ENCODE measurements at regions not wholly inside any gene's neighbourhood (a gene's known extent, or its start where the extent isn't known, plus 50 kb on each side); places are given as distances from the start of the nearest gene placed in this dataset.

DNA sequence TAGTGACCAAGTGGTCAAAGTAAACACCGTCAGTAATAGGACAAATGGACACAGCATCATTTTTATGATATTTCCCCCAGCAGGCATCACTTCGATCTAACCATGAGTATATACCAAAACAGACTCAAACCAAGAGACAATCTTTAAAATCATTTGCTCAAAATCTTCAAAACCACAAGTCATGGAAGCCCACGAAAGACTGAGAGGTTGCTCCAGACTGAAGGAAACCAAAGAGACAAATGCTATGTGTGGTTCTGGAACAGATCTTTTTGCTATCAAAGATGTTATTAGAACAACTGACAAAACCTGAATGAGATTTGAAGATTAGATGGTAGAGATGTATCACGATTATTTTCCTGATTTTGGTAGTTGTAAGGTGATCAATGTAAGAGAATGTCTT is 197.7 kb downstream of the TBXT start:
- Mint-ChIP-seq H3K36me3 (ENCODE audit: low read depth) (no peaks in the 10 kb centered on the region), H3K9me3 (no peaks in the 10 kb centered on the region), H3K27ac (no peak overlapping the region), H3K4me3 (no peak overlapping the region), H3K4me1 (no peaks in the 10 kb centered on the region), H3K27me3 (ENCODE audit: insufficient read depth, low read depth, poor library complexity) (no peaks in the 10 kb centered on the region)
- Histone ChIP-seq H3K27me3 (ENCODE audit: insufficient read depth) (no peaks in the 10 kb centered on the region), H3K36me3 (ENCODE audit: insufficient read depth) (no peaks in the 10 kb centered on the region), H3K4me2 (no peak overlapping the region), H3K9me2 (ENCODE audit: insufficient read depth) (no peaks in the 10 kb centered on the region), H3K79me2 (replicated peaks; ENCODE audit: insufficient read depth) (no peaks in the 10 kb centered on the region), H3K4me3 (no peak overlapping the region), H4K20me1 (replicated peaks; ENCODE audit: insufficient read depth) (no peaks in the 10 kb centered on the region), H2AFZ (no peak overlapping the region), H3K4me1 (ENCODE audit: insufficient read depth) (no peaks in the 10 kb centered on the region), H3F3A (replicated peaks; ENCODE audit: low read depth) (no peaks in the 10 kb centered on the region), H3K27ac (ENCODE audit: low read depth) (no peak overlapping the region)
- TF ChIP-seq NANOG (IDR thresholded peaks at IDR 0.05; ENCODE audit: borderline replicate concordance) (no peak), REST (IDR thresholded peaks at IDR 0.05; ENCODE audit: unreplicated experiment) (no peak), EZH2 (IDR thresholded peaks at IDR 0.05; ENCODE audit: low read depth, unreplicated experiment) (no peak), ZNF331 (CRISPR knock-in tag; IDR thresholded peaks at IDR 0.05; ENCODE audit: low read depth) (no peak)
- TF ChIP-seq, protein P1, sequence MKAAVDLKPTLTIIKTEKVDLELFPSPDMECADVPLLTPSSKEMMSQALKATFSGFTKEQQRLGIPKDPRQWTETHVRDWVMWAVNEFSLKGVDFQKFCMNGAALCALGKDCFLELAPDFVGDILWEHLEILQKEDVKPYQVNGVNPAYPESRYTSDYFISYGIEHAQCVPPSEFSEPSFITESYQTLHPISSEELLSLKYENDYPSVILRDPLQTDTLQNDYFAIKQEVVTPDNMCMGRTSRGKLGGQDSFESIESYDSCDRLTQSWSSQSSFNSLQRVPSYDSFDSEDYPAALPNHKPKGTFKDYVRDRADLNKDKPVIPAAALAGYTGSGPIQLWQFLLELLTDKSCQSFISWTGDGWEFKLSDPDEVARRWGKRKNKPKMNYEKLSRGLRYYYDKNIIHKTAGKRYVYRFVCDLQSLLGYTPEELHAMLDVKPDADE (IDR thresholded peaks at IDR 0.05), result no peak
- no peak for ATAC-seq
- DNase-seq (ENCODE audit: low spot score), result no peak

DNA sequence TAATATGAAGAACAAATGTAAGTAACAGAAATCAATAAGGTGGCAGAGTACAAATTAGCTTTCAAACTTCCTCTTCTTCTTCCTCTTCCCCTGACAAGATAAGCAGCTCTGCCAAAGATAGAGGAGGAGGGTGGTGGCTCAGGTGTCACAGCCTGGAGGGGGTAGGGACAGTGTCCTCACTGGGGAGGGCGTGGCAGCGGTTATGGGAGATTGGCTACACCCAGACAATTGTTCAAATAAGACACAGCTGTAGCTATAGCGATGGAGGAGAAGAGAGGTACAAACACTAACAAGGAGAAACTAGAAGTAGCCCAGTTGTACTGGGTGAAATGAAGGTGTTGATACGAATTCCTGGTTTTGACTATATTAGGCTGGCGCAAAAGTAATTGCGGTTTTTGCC is 198.5 kb downstream of the TBXT start:
- Histone ChIP-seq H3K79me2 (replicated peaks; ENCODE audit: insufficient read depth) (no peaks in the 10 kb centered on the region), H3K27me3 (ENCODE audit: insufficient read depth) (no peaks in the 10 kb centered on the region), H3K4me3 (no peak overlapping the region), H4K20me1 (replicated peaks; ENCODE audit: insufficient read depth) (no peaks in the 10 kb centered on the region), H3K4me2 (no peak overlapping the region), H3K9me2 (ENCODE audit: insufficient read depth) (no peaks in the 10 kb centered on the region), H3K4me1 (ENCODE audit: insufficient read depth) (no peaks in the 10 kb centered on the region), H3F3A (replicated peaks; ENCODE audit: low read depth) (no peaks in the 10 kb centered on the region), H2AFZ (no peak overlapping the region), H3K27ac (ENCODE audit: low read depth) (no peak overlapping the region), H3K36me3 (ENCODE audit: insufficient read depth) (no peaks in the 10 kb centered on the region)
- DNase-seq (ENCODE audit: low spot score), result no peak
- no peaks in the 10 kb centered on the region for H3K27me3 Mint-ChIP-seq (ENCODE audit: insufficient read depth, low read depth, poor library complexity)
- no peak overlapping the region for H3K27ac Mint-ChIP-seq
- H3K4me1 Mint-ChIP-seq, result no peaks in the 10 kb centered on the region
- no peaks in the 10 kb centered on the region for H3K9me3 Mint-ChIP-seq
- no peak for ATAC-seq
- no peaks in the 10 kb centered on the region for H3K36me3 Mint-ChIP-seq (ENCODE audit: low read depth)
- no peak overlapping the region for H3K4me3 Mint-ChIP-seq
- TF ChIP-seq REST (IDR thresholded peaks at IDR 0.05; ENCODE audit: unreplicated experiment) (no peak), ZNF114 (CRISPR knock-in tag; IDR thresholded peaks at IDR 0.05) (no peak), ZNF331 (CRISPR knock-in tag; IDR thresholded peaks at IDR 0.05; ENCODE audit: low read depth) (no peak), POLR2AphosphoS5 (IDR thresholded peaks at IDR 0.05; ENCODE audit: low read depth) (no peak), NANOG (IDR thresholded peaks at IDR 0.05; ENCODE audit: borderline replicate concordance) (no peak), CREB1 (CRISPR knock-in tag; IDR thresholded peaks at IDR 0.05; ENCODE audit: low read depth) (no peak), EZH2phosphoT487 (IDR thresholded peaks at IDR 0.05; ENCODE audit: unreplicated experiment) (no peak), JUNB (IDR thresholded peaks at IDR 0.05; ENCODE audit: unreplicated experiment) (no peak), EZH2 (IDR thresholded peaks at IDR 0.05; ENCODE audit: low read depth, unreplicated experiment) (no peak), STAT1 (IDR thresholded peaks at IDR 0.05; ENCODE audit: unreplicated experiment) (no peak)

Measured in GM23338 (cell line).